Loucy (cell line): ENCODE measurements at regions not wholly inside any gene's neighbourhood (a gene's known extent, or its start where the extent isn't known, plus 50 kb on each side); places are given as distances from the start of the nearest gene placed in this dataset.
"Not testable (repeated sequence)": the region's sequence is repeated elsewhere in the genome, so short reads cannot be mapped to it uniquely, and the experiment has no call there.

Source experiments
- H2AFZ ChIP-seq: fragments of 200-600 bp; sonication (generic); 2 replicates; pipeline ENCODE4 v1.6.0; 2016; ENCODE audit warnings: antibody characterized with exemption, mild to moderate bottlenecking, low read length, moderate library complexity
- H3F3A ChIP-seq: fragments of 200-600 bp; 2 replicates; pipeline ENCODE4 v1.6.0; 2016; ENCODE audit warnings: antibody characterized with exemption, low read depth, mild to moderate bottlenecking
- H3K27me3 ChIP-seq: fragments of 200-600 bp; sonication (generic); 2 replicates; pipeline ENCODE4 v1.6.1; 2014; ENCODE audit warnings: low read length, mild to moderate bottlenecking; ENCODE audit not compliant: insufficient read depth, poor library complexity, severe bottlenecking
- H3K36me3 ChIP-seq: fragments of 200-600 bp; sonication (generic); 2 replicates; pipeline ENCODE4 v1.6.1; 2016; ENCODE audit warnings: low read length; ENCODE audit not compliant: insufficient read depth
- H3K4me1 ChIP-seq: fragments of 200-600 bp; sonication (generic); 2 replicates; pipeline ENCODE4 v1.5.1; 2014; ENCODE audit warnings: low read length, mild to moderate bottlenecking; ENCODE audit not compliant: insufficient read depth, poor library complexity, severe bottlenecking
- H3K4me2 ChIP-seq: fragments of 200-600 bp; sonication (generic); 2 replicates; pipeline ENCODE4 v1.6.0; 2014; ENCODE audit warnings: antibody characterized with exemption, low read length, low read depth, mild to moderate bottlenecking; ENCODE audit not compliant: poor library complexity, severe bottlenecking
- H3K4me3 ChIP-seq: fragments of 200-600 bp; sonication (generic); 2 replicates; pipeline ENCODE4 v1.5.1; 2014; ENCODE audit warnings: low read length, mild to moderate bottlenecking, mixed read lengths; ENCODE audit not compliant: poor library complexity, severe bottlenecking
- H3K79me2 ChIP-seq: fragments of 200-600 bp; sonication (generic); 2 replicates; pipeline ENCODE4 v1.6.1; 2014; ENCODE audit warnings: low read length; ENCODE audit not compliant: insufficient read depth
- H3K9ac ChIP-seq: fragments of 200-600 bp; sonication (generic); 2 replicates; pipeline ENCODE4 v1.6.0; 2014; ENCODE audit warnings: mild to moderate bottlenecking, low read depth, low read length, moderate library complexity; ENCODE audit not compliant: poor library complexity, severe bottlenecking
- H3K9me2 ChIP-seq: fragments of 200-600 bp; sonication (generic); replicated peaks from 2 replicates; pipeline ENCODE4 v1.6.1; 2016; ENCODE audit warnings: low read depth, low read length, mixed read lengths
- H3K9me3 ChIP-seq: fragments of 200-600 bp; sonication (generic); 2 replicates; pipeline ENCODE4 v1.6.1; 2014; ENCODE audit warnings: mild to moderate bottlenecking, antibody characterized with exemption, low read length, low read depth; ENCODE audit not compliant: insufficient read depth
- H4K20me1 ChIP-seq: fragments of 200-600 bp; sonication (generic); 2 replicates; pipeline ENCODE4 v1.6.0; 2014; ENCODE audit warnings: antibody characterized with exemption, low read length, mild to moderate bottlenecking; ENCODE audit not compliant: insufficient read depth, poor library complexity, severe bottlenecking
- CTCF ChIP-seq: fragments of 200-600 bp; sonication (generic); conservative IDR thresholded peaks from 2 replicates; pipeline ENCODE4 v1.5.1; 2014; ENCODE audit warnings: mild to moderate bottlenecking, antibody characterized with exemption, low read length
- EZH2phosphoT487 ChIP-seq: fragments of 200-600 bp; IDR thresholded peaks from 2 replicates; pipeline ENCODE4 v1.6.1; 2018; ENCODE audit warnings: antibody characterized with exemption, mild to moderate bottlenecking, moderate library complexity, borderline replicate concordance

GRCh38 chr7:114083166-114084001, 164.6 kb upstream of the PPP1R3A start:
- H3K9ac ChIP-seq: no peak overlapping the region

DNA sequence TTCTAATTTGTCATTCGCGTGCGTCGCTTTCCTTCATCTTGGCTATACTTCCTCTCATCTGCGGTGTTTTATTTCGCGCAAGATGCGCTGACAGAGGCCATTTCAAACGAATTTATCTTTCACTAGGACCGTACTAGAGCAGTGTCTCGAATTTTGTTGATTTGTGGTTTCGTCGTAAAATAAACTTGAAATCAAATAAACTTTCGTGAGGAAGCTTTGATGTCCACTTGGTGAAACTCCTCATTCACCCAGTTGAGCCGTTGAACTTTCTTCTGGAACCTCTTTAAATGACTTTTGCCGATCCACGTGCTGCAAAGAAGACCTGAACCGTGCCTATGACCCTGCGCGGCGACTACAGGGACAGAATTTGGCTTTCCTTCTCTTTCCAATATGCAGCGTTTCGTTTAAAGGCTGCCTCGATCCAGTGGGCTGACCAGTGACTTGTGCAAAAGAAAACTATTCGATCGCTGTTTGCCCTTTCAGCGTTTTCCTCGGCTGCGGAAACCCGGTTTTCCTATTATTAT, 163.9 kb upstream of the PPP1R3A start:
- Histone ChIP-seq H3K4me2 (no peak overlapping the region), H3K9me3 (no peaks in the 10 kb centered on the region), H3K4me1 (no peaks in the 10 kb centered on the region), H3K9ac (no peak overlapping the region), H3K4me3 (no peak overlapping the region), H3F3A (no peaks in the 10 kb centered on the region), H3K36me3 (no peaks in the 10 kb centered on the region), H3K9me2 (no peaks in the 10 kb centered on the region), H3K79me2 (no peaks in the 10 kb centered on the region), H3K27me3 (no peaks in the 10 kb centered on the region), H2AFZ (no peak overlapping the region), H4K20me1 (no peaks in the 10 kb centered on the region)
- TF ChIP-seq CTCF (no peak), EZH2phosphoT487 (no peak)

More at GRCh38 chr7:114083166-114084001, 164.6 kb upstream of the PPP1R3A start:
- Histone ChIP-seq H3K79me2 (no peaks in the 10 kb centered on the region), H3K4me2 (no peak overlapping the region), H3K9me3 (no peaks in the 10 kb centered on the region), H3K27me3 (no peaks in the 10 kb centered on the region), H3K4me3 (no peak overlapping the region), H4K20me1 (no peaks in the 10 kb centered on the region), H3K4me1 (no peaks in the 10 kb centered on the region), H3K36me3 (no peaks in the 10 kb centered on the region), H3K9me2 (no peaks in the 10 kb centered on the region), H3F3A (no peaks in the 10 kb centered on the region), H2AFZ (no peak overlapping the region)
- TF ChIP-seq CTCF: no peak
- TF ChIP-seq EZH2phosphoT487: no peak

GRCh38 chr7:114081606-114082425, 163.0 kb upstream of the PPP1R3A start:
- H4K20me1 ChIP-seq: no peaks in the 10 kb centered on the region
- no peaks in the 10 kb centered on the region for H3K79me2 ChIP-seq
- H3F3A ChIP-seq: no peaks in the 10 kb centered on the region
- no peak overlapping the region for H2AFZ ChIP-seq
- H3K36me3 ChIP-seq: no peaks in the 10 kb centered on the region
- no peak overlapping the region for H3K4me3 ChIP-seq
- H3K9ac ChIP-seq: no peak overlapping the region
- no peaks in the 10 kb centered on the region for H3K27me3 ChIP-seq
- TF ChIP-seq CTCF (peak; percentile 68), EZH2phosphoT487 (no peak)
- no peaks in the 10 kb centered on the region for H3K9me2 ChIP-seq
- no peaks in the 10 kb centered on the region for H3K4me1 ChIP-seq
- no peaks in the 10 kb centered on the region for H3K9me3 ChIP-seq
- H3K4me2 ChIP-seq: no peak overlapping the region

DNA sequence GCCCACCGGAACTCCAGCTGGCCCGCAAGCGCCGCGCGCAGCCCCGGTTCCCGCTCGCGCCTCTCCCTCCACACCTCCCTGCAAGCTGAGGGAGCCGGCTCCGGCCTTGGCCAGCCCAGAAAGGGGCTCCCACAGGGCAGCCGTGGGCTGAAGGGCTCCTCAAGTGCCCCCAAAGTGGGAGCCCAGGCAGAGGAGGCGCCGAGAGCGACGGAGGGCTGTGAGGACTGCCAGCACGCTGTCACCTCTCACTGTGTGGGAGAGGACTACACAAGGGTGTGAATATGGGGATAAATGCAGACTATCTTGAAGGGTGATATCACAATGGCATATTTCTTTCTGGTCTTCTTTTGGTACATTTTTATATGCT, 158.3 kb upstream of the PPP1R3A start:
- H3K9ac ChIP-seq, H3K4me3 ChIP-seq, H3K9me2 ChIP-seq, H3K36me3 ChIP-seq, H3F3A ChIP-seq, H2AFZ ChIP-seq, H3K27me3 ChIP-seq, H3K9me3 ChIP-seq, H3K79me2 ChIP-seq, H4K20me1 ChIP-seq, H3K4me2 ChIP-seq: not testable (repeated sequence)
- H3K4me1 ChIP-seq: peaks cover 15% of the 10 kb centered on the region
